AG08395 (cell line): ENCODE measurements at regions not wholly inside any gene's neighbourhood (a gene's known extent, or its start where the extent isn't known, plus 50 kb on each side); places are given as distances from the start of the nearest gene placed in this dataset.

Source experiments
- DNase-seq: peaks from one replicate; pipeline ENCODE4 v3.0.0; 2012; ENCODE audit warnings: mixed read lengths, low spot score

DNA sequence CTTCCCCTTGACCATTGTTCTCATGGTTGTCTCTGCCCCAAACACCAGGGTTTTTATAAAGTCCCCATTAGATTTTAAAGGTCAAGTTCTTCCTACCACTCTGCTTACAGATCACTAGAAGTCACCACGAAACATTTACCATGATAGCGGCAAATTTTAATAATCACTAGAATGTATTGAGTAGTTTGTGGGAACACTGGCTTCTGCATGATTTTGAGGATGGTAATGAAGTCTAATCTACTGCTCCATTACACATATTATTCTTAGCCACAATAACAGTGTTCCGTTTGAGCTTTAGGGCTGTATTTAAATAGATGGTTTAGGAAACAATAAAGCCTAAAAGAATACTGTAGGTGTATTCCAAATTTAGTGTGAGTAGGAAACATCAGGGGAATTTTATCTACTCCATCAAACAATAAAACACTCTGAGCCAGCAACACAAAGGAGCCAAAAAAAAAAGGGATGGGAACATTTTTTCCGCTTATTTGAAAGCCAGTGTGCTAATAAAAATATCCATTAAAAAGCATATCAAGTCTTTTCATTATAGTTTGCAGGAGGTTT is 49.7 kb downstream of the KLF12 start:
- no peak for DNase-seq

DNA sequence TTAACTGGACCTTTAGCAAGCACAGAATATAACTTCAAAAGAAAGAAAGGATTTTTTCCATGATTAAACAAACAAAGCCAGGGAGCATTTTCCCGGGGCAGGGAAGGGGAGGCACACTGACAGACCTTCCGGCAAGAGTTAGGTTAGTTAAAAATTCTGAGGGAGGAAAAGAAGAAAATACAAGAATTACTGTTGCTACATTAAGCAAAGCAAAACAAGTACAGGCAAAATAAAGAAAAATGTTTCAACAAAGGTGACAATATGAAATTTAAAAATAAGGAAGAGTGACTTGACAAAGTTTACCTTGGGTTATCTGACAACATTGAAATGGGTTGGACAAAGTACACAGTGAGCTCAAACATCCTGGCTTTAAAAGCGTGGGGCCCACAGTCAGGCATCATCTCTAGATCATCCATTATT is 51.5 kb downstream of the KLF12 start:
- DNase-seq, result no peak

DNA sequence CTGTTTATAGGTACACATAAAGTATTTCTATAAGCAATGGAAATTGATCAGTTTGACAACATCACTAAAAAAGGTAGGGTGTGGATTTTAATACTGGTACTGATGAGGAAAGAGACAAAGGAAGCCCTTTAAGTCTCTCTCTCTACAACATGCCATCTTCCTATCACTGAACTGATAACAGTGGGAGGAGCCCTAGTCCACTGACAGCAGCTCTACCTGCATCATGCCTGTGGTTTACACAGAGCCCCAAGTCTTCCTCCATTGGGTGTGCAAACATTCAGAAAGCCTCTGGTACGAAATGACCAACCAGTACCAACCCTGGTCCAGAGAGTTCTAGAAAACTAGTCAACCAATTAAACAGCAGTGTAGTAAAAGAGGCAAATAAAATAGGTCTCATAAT is 53.4 kb downstream of the KLF12 start:
- DNase-seq, result no peak

DNA sequence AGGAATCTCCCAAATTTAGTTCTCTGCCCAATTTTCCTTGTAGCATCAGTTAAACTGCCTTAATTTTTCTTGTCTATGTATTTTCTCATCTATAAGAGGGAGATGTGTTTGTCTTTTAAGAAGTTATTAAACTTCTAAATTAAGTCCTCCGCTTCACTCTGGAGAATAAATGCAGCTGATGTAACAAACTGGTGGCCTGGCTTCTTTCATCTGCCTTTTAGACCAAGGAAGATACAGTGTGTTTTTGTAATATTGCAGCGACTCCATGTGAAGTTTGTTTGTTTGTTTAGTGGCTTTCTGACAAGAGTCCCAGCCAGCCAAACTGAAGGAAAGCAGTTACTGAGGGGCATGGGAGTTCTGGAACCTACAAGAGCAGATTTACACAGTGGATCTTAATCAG is 56.4 kb downstream of the KLF12 start:
- peak; percentile 3 for DNase-seq

GRCh38 chr13:74077375-74077774 is 56.8 kb downstream of the KLF12 start:
- no peak for DNase-seq

- DNase-seq, result peak; percentile 35
Measured at GRCh38 chr13:74074723-74075122, 59.5 kb downstream of the KLF12 start.

DNA sequence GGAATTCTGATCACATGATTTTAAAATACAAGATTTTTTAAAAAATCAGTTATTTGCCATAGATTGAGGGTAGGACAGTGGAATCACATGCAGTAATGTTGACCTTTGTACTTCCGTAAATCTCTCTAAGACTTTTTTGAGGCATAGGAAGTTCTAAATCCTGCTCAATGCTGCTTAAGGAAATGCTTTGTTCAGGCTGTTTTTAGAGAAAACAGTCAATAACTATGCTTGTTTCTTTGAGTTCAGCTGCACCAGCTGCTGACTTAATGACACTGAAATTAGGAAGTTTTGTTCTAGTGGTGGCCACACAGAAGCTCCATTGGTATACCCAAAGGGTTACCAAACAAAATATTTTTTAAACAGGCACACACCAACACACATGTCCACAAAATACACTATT is 60.9 kb downstream of the KLF12 start:
- DNase-seq, result no peak

DNA sequence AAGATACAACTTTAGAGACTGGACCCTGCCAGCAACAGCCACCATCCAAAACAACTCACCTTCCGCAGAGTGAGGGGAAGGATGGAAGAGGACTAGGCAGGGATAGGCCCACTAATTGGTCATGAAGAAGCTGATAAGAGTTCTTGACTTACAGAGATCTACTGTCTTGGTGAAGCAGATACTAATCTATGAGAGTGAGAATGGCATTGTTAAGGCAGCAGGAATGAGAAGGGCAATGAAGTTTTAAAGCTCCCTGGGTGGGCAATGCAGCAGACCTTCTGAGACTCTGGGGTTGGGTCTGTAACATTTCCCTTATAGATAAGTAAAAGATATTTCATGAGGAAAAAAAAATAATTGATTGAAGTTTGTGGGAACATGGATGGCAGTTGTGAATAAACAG is 63.7 kb downstream of the KLF12 start:
- no peak for DNase-seq

- DNase-seq, result no peak
Measured at GRCh38 chr13:74070065-74070464, 64.1 kb downstream of the KLF12 start.

GRCh38 chr13:74068471-74068870 is 65.7 kb downstream of the KLF12 start:
- DNase-seq, result no peak

- no peak for DNase-seq
Measured at GRCh38 chr13:74067818-74068217, 66.4 kb downstream of the KLF12 start.

- DNase-seq, result no peak
Measured at GRCh38 chr13:74066937-74067336, 67.3 kb downstream of the KLF12 start.

DNA sequence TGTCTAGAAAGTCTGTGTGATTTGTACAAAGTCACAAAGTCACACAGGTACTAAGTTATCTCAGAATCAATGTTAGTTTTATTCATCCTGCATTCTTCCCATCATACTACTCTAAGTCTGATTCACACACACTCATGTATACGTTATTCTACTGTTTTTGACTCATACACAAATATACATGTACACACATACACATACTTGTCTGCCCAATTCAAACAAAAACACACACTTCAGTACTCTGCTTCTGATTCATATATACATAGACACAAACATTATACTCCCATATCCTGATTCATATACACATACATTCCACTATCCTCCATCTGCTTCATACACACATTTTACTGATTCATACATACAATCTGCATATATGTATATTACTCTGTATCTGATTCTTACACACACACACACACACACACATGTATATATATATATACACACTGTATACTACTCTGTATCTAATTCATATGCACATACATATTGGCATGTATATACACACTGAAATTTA is 69.3 kb downstream of the KLF12 start:
- no peak for DNase-seq

DNA sequence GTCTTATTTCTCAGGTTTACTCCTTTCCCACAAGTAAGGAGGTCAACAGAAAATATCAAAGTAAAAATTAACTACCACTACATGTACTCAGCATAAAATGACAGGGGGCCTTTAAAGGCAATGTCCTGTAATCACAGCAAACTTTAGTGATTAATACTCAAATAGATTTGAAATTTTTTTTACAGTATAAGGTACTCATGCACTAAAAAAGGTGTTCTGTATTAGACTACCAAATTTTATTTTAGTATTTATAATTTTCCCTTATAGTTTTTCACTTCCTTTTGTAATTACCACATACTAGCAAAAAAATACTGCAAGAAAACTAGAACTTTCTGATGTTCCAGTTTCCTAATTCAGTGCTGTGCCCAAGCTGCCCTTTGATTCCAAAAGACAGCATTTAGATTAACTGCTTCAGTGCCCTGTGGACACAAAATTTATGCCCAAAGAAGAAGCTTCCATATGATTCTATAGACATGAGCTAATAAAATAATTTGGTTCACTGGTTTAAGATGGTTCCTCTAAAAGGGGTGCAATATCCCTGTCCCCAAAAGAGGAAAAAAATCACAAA is 70.6 kb downstream of the KLF12 start:
- DNase-seq, result no peak

GRCh38 chr13:74062933-74063332 is 71.3 kb downstream of the KLF12 start:
- DNase-seq, result peak; percentile 27

DNA sequence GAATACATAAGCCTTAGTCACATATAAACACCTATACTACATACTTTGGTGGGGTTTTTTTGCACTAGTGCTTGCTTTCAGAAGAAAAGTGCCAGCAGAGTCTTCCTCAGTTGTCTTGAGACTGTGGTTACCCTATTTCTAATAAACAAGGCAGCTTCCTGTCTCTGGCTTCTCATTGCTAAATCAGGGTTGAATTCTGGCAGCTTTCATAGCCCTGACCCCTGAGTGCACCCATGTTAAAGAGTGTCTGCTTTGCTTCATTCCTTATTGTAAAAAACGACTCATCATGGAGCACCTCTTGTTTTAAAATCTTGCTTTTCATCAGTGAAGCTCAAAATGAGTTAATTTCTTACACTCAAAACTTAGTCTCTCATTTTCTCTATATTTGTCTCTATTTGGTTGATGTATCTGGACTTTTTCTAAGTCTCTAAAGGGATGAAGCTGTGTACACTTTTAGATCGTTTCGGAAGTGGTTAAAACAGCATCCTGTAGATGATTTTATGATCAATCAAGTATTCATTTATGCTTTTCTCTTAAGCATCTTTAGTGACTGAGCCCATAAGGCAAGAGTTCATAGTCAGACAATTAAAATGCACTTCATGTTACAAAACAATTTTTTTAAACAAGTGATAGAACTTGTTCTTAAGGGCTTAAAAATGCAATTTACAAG is 72.1 kb downstream of the KLF12 start:
- DNase-seq, result peak; percentile 21

- DNase-seq, result no peak
Measured at GRCh38 chr13:74056801-74057542, 77.2 kb downstream of the KLF12 start.

DNA sequence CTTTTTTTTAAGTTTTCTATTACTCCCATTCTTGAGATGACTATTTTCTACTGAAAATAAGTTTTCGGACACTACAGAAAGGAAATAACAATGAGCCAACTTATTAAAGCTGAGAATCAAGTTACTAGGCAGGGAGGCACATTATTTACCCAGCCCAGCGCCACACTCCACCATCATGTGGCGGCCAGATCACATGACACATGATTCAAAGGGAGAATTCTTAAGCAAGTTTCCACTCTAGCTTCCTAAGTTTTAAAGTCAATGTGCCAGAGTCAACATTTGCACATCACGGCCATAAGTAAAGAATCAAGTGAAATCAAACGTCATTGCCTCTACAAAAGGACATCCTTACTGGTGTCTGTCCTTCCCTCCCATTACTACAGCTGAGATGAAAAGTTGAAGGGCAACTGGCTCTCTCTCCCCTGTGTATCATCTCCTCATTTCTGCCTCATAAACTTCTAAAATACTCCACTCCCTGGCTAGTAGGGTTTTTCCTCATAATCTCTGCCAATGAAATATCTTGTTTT is 81.7 kb downstream of the KLF12 start:
- DNase-seq, result no peak

DNA sequence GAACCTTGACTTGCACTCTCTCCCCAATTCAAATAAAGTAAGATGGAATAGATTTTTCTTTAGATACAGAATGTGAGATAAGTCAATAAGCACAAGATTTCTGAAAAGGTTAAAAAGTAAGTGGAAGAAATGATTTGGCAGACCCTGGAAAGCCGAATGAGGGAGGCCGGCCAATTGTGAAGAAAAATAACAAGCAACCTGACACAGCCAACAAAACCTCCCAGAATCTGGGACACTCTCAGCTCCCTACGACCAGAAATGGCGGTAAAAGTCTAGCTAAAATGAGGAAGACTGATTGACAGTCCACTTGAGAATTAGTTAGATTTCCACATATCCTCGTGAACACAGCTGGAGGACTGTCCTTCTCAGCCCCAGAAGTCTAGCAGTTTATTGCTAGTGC is 85.4 kb downstream of the KLF12 start:
- DNase-seq, result no peak

DNA sequence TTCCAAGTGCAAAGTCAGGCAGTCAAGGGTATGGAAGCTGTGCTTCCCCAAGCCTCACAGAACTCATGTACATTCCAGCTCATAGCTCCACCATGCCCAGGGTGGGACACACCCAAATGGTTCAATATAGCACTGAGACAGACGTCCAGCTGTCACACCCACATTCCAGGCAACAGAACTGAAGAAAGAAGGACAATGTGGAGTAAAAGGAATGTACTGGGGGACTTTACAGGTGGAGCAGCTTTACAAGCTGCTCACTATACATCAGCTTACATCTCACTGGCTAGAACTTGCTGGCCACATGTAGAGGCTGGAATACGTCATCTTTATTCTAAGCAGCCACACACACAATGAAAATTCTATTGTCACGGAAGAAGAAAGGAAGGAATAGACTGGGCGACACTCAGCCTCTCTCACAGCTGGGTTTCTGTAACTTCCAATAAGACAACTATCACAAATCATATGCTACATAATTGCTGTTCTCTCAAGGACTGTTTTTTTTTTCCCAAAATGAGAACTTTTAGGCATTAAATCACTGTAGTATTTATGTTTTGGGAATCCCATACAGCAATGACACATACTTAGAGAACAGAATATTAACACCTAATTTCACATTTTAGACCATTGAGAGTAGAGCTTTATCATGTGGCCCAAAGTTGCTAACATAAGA is 86.1 kb downstream of the KLF12 start:
- peak; percentile 4 for DNase-seq

DNA sequence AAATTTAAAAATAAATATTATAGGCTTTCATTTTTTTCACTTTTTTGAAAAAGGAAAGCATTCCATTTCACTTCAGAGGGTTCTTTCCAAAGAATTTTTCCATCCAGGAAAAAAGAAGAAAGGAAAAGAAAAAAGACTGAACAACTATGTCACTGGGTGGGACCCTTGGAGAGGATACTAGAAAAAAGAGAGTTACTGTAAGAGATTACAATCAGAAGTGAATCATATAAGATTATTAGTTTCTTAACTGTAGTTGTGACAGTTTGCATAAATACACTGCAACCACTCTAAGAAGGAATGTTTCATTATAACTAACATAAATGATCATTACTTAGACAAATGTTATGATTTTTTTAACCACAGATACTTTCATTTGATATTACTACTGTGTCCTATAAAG is 87.8 kb downstream of the KLF12 start:
- peak; percentile 6 for DNase-seq

GRCh38 chr13:74045583-74045982 is 88.6 kb downstream of the KLF12 start:
- DNase-seq, result no peak
